HG02981 (cell line): ENCODE measurements at regions not wholly inside any gene's neighbourhood (a gene's known extent, or its start where the extent isn't known, plus 50 kb on each side); places are given as distances from the start of the nearest gene placed in this dataset.

Experiments used
- ATAC-seq: cut with Tn5 transposase; IDR thresholded peaks from one replicate; pipeline ENCODE4 v1.9.1; 2021; ENCODE audit warnings: mild to moderate bottlenecking, moderate library complexity; ENCODE audit not compliant: unreplicated experiment

- ATAC-seq, result no peak
Observed at GRCh38 chr3:26345613-26346012, 277.0 kb upstream of the LRRC3B start.

GRCh38 chr3:26346497-26346896 lies 276.1 kb upstream of the LRRC3B start:
- ATAC-seq, result no peak

- no peak for ATAC-seq
Observed at GRCh38 chr3:26347150-26347549, 275.4 kb upstream of the LRRC3B start.

- no peak for ATAC-seq
Observed at GRCh38 chr3:26350853-26351252, 271.7 kb upstream of the LRRC3B start.

GRCh38 chr3:26353097-26353496 lies 269.5 kb upstream of the LRRC3B start:
- ATAC-seq, result no peak

- no peak for ATAC-seq
Observed at GRCh38 chr3:26358405-26358804, 264.2 kb upstream of the LRRC3B start.

GRCh38 chr3:26365706-26366105 lies 256.9 kb upstream of the LRRC3B start:
- no peak for ATAC-seq

- ATAC-seq, result no peak
Observed at GRCh38 chr3:26368312-26368711, 254.3 kb upstream of the LRRC3B start.

- ATAC-seq, result no peak
Observed at GRCh38 chr3:26369133-26369532, 253.4 kb upstream of the LRRC3B start.

- ATAC-seq, result no peak
Observed at GRCh38 chr3:26375843-26376530, 246.6 kb upstream of the LRRC3B start.

GRCh38 chr3:26381411-26381810 lies 241.2 kb upstream of the LRRC3B start:
- ATAC-seq, result no peak

GRCh38 chr3:26406636-26407035 lies 215.9 kb upstream of the LRRC3B start:
- no peak for ATAC-seq

- ATAC-seq, result no peak
Observed at GRCh38 chr3:26418553-26418952, 204.0 kb upstream of the LRRC3B start.

GRCh38 chr3:26422415-26422814 lies 200.2 kb upstream of the LRRC3B start:
- no peak for ATAC-seq

- ATAC-seq, result no peak
Observed at GRCh38 chr3:26425076-26425475, 197.5 kb upstream of the LRRC3B start.

GRCh38 chr3:26428992-26429391 lies 193.6 kb upstream of the LRRC3B start:
- ATAC-seq, result no peak

GRCh38 chr3:26437678-26438077 lies 184.9 kb upstream of the LRRC3B start:
- no peak for ATAC-seq

GRCh38 chr3:26438325-26438940 lies 184.1 kb upstream of the LRRC3B start:
- ATAC-seq, result no peak

- ATAC-seq, result no peak
Observed at GRCh38 chr3:26438981-26439884, 183.3 kb upstream of the LRRC3B start.

- ATAC-seq, result no peak
Observed at GRCh38 chr3:26449996-26450395, 172.6 kb upstream of the LRRC3B start.

GRCh38 chr3:26452363-26452762 lies 170.2 kb upstream of the LRRC3B start:
- no peak for ATAC-seq

GRCh38 chr3:26460985-26461384 lies 161.6 kb upstream of the LRRC3B start:
- no peak for ATAC-seq
